DOHH2 (cell line): ENCODE measurements at regions not wholly inside any gene's neighbourhood (a gene's known extent, or its start where the extent isn't known, plus 50 kb on each side); places are given as distances from the start of the nearest gene placed in this dataset.

ENCODE experiments used
- H3F3A ChIP-seq: fragments of 200-600 bp; sonication (generic), shearing (Covaris generic); 2 replicates; pipeline ENCODE4 v1.6.0; 2016; ENCODE audit warnings: antibody characterized with exemption, mild to moderate bottlenecking; ENCODE audit not compliant: control insufficient read depth, insufficient read depth
- H3K27ac ChIP-seq: fragments of 200-600 bp; sonication (generic); 2 replicates; pipeline ENCODE4 v1.5.1; 2014; ENCODE audit warnings: low read depth, mild to moderate bottlenecking, low read length, moderate library complexity
- H3K27me3 ChIP-seq: fragments of 200-600 bp; sonication (generic); 2 replicates; pipeline ENCODE4 v1.6.1; 2014; ENCODE audit warnings: mild to moderate bottlenecking, low read length, mixed read lengths; ENCODE audit not compliant: control insufficient read depth
- H3K36me3 ChIP-seq: fragments of 200-600 bp; sonication (generic); 2 replicates; pipeline ENCODE4 v1.6.1; 2014; ENCODE audit warnings: mild to moderate bottlenecking, low read length, moderate library complexity, mixed read lengths; ENCODE audit not compliant: control insufficient read depth
- H3K4me1 ChIP-seq: fragments of 200-600 bp; sonication (generic); 2 replicates; pipeline ENCODE4 v1.6.1; 2014; ENCODE audit warnings: mild to moderate bottlenecking, low read length, mixed read lengths; ENCODE audit not compliant: control insufficient read depth
- H3K4me2 ChIP-seq: fragments of 200-600 bp; sonication (generic); 2 replicates; pipeline ENCODE4 v1.6.0; 2014; ENCODE audit warnings: mild to moderate bottlenecking, low read length, moderate library complexity
- H3K4me3 ChIP-seq: fragments of 200-600 bp; sonication (generic); 2 replicates; pipeline ENCODE4 v1.5.1; 2014; ENCODE audit warnings: mild to moderate bottlenecking, low read length, mixed read lengths
- H3K79me2 ChIP-seq: fragments of 200-600 bp; sonication (generic); 2 replicates; pipeline ENCODE4 v1.6.1; 2014; ENCODE audit warnings: mild to moderate bottlenecking, low read length, mixed read lengths; ENCODE audit not compliant: control insufficient read depth
- H3K9me2 ChIP-seq: fragments of 200-600 bp; sonication (generic); replicated peaks from 2 replicates; pipeline ENCODE4 v1.6.1; 2014; ENCODE audit warnings: mild to moderate bottlenecking, low read length, mixed read lengths; ENCODE audit not compliant: control insufficient read depth
- H3K9me3 ChIP-seq: fragments of 200-600 bp; sonication (generic); 2 replicates; pipeline ENCODE4 v1.6.1; 2014; ENCODE audit warnings: antibody characterized with exemption, low read length, mixed read lengths; ENCODE audit not compliant: control insufficient read depth, insufficient read depth
- H4K20me1 ChIP-seq: fragments of 200-600 bp; sonication (generic); 2 replicates; pipeline ENCODE4 v1.6.0; 2014; ENCODE audit warnings: low read depth, mild to moderate bottlenecking, antibody characterized with exemption, low read length, moderate library complexity; ENCODE audit not compliant: control insufficient read depth, insufficient read depth
- CTCF ChIP-seq: fragments of 200-600 bp; sonication (generic); IDR thresholded peaks from one replicate; pipeline ENCODE4 v1.5.1; 2014; ENCODE audit warnings: antibody characterized with exemption, mild to moderate bottlenecking, low read depth, low read length; ENCODE audit not compliant: poor library complexity, severe bottlenecking
- EZH2phosphoT487 ChIP-seq: fragments of 200-600 bp; sonication (generic); IDR thresholded peaks from 2 replicates; pipeline ENCODE4 v1.6.1; 2017; ENCODE audit warnings: borderline replicate concordance, mild to moderate bottlenecking, antibody characterized with exemption, low read length, moderate library complexity, mixed read lengths

- Histone ChIP-seq H3K4me3 (no peak overlapping the region), H3K4me1 (no peaks in the 10 kb centered on the region), H3K79me2 (no peaks in the 10 kb centered on the region), H3K27me3 (no peaks in the 10 kb centered on the region), H3K9me3 (no peaks in the 10 kb centered on the region), H3K9me2 (no peaks in the 10 kb centered on the region), H3K36me3 (no peaks in the 10 kb centered on the region), H4K20me1 (no peaks in the 10 kb centered on the region), H3F3A (no peaks in the 10 kb centered on the region), H3K4me2 (no peak overlapping the region), H3K27ac (no peak overlapping the region)
- TF ChIP-seq EZH2phosphoT487 (no peak), CTCF (no peak)
Measured at GRCh38 chr12:125981610-125982253, 916.5 kb downstream of the AACS start.

- Histone ChIP-seq H3K9me2 (no peaks in the 10 kb centered on the region), H3K4me2 (no peak overlapping the region), H3K9me3 (no peaks in the 10 kb centered on the region), H3K4me1 (no peaks in the 10 kb centered on the region), H3K27ac (no peak overlapping the region), H3K36me3 (no peaks in the 10 kb centered on the region), H3K79me2 (no peaks in the 10 kb centered on the region), H3K4me3 (no peak overlapping the region), H3K27me3 (no peaks in the 10 kb centered on the region), H4K20me1 (no peaks in the 10 kb centered on the region), H3F3A (no peaks in the 10 kb centered on the region)
- TF ChIP-seq CTCF (no peak), EZH2phosphoT487 (no peak)
Measured at GRCh38 chr12:125983094-125983783, 918.0 kb downstream of the AACS start.

GRCh38 chr12:125983784-125984500, 918.7 kb downstream of the AACS start:
- H3K4me2 ChIP-seq = no peak overlapping the region
- no peak overlapping the region for H3K4me3 ChIP-seq
- H3K27ac ChIP-seq = no peak overlapping the region
- TF ChIP-seq EZH2phosphoT487 (no peak), CTCF (no peak)
- H3K4me1 ChIP-seq = no peaks in the 10 kb centered on the region
- no peaks in the 10 kb centered on the region for H3K9me2 ChIP-seq
- no peaks in the 10 kb centered on the region for H4K20me1 ChIP-seq
- no peaks in the 10 kb centered on the region for H3F3A ChIP-seq
- H3K27me3 ChIP-seq = no peaks in the 10 kb centered on the region
- H3K36me3 ChIP-seq = no peaks in the 10 kb centered on the region
- H3K79me2 ChIP-seq = no peaks in the 10 kb centered on the region
- H3K9me3 ChIP-seq = no peaks in the 10 kb centered on the region
